Transverse colon (tissue), 4 donors: ENCODE measurements at regions not wholly inside any gene's neighbourhood (a gene's known extent, or its start where the extent isn't known, plus 50 kb on each side); places are given as distances from the start of the nearest gene placed in this dataset.
"Not testable (repeated sequence)": the region's sequence is repeated elsewhere in the genome, so short reads cannot be mapped to it uniquely, and the experiment has no call there.

Experiments used
- DNase-seq: peaks from one replicate; pipeline ENCODE4 v3.0.0-alpha.2; 2019
- H3K27ac ChIP-seq, 4 donors: fragments of 200-600 bp; sonication (generic); 2 replicates each; pipeline ENCODE4 v1.5.1; 2016 to 2018; ENCODE audit warnings: inconsistent platforms in 4 of 4
- H3K27me3 ChIP-seq: fragments of 200-600 bp; sonication (generic); 2 replicates; pipeline ENCODE4 v1.5.1; 2017; ENCODE audit warnings: inconsistent platforms
- H3K36me3 ChIP-seq, 4 donors: fragments of 200-600 bp; sonication (generic); 2 replicates each; pipeline ENCODE4 v1.5.1; 2017 to 2019; ENCODE audit warnings: inconsistent platforms in 4 of 4
- H3K4me1 ChIP-seq, 4 donors: fragments of 200-600 bp; sonication (generic); 2 replicates each; pipeline ENCODE4 v1.5.1; 2017 to 2020; ENCODE audit warnings: inconsistent platforms in 4 of 4
- H3K4me3 ChIP-seq, 4 donors: fragments of 200-600 bp; sonication (generic); 1 replicate in 1 of 4; 2 replicates in 3 of 4; pipeline versions ENCODE4 v1.5.1 to v1.6.1; 2017 to 2019; ENCODE audit warnings: inconsistent platforms in 4 of 4
- H3K9me3 ChIP-seq, 2 donors: fragments of 200-600 bp; sonication (generic); 2 replicates each; pipeline ENCODE4 v1.5.1; 2017 to 2019; ENCODE audit warnings: inconsistent platforms in 2 of 2
- CTCF ChIP-seq, 5 experiments: fragments of 200-600 bp in 3 of 5; fragments of 450-650 bp in 2 of 5; sonication (generic) in 3 of 5; IDR thresholded peaks; 1 replicate in 2 of 5; 2 replicates in 3 of 5; pipeline ENCODE4 v1.5.1; 2016 to 2017; ENCODE audit warnings: antibody characterized with exemption in 5 of 5, inconsistent platforms in 3 of 5, mild to moderate bottlenecking in 2 of 5, moderate library complexity in 1 of 5
- EP300 ChIP-seq: sonication (generic); formaldehyde crosslinking; IDR thresholded peaks from one replicate; pipeline ENCODE4 v1.6.1; 2017; ENCODE audit warnings: antibody characterized with exemption, low read depth
- POLR2A ChIP-seq: fragments of 450-650 bp; IDR thresholded peaks from one replicate; pipeline ENCODE4 v1.6.1; 2016; ENCODE audit warnings: antibody characterized with exemption, mild to moderate bottlenecking, moderate library complexity
- POLR2AphosphoS5 ChIP-seq, 3 donors: sonication (generic); formaldehyde crosslinking; IDR thresholded peaks; one replicate each; pipeline ENCODE4 v1.6.1; 2016; ENCODE audit warnings: antibody characterized with exemption in 3 of 3
- WGBS, 2 donors: methylation state at CpG; one replicate each; pipeline ENCODE4 v1.1.5; 2018; ENCODE audit warnings: low coverage in 1 of 2; 5-methylcytosine and 5-hydroxymethylcytosine counted together
- in situ Hi-C, 4 donors: fragments of 200-750 bp; cut with MboI; loops; one replicate each; pipeline versions ENCODE4 v1.15.0 to v1.15.1; 2017; ENCODE audit warnings: low sequenced_read_pairs in 3 of 4, low pct_ligation_motif_present in 1 of 4, low pct_unique_long_range_greater_than_20kb in 1 of 4
- intact Hi-C: fragments of 100-400 bp; cut with DNase I; formaldehyde crosslinking; loops from one replicate; pipeline ENCODE4 v1.15.1; 2023; ENCODE audit warnings: low total_unique reads

- Histone ChIP-seq H3K36me3 (no peaks in the 10 kb centered on the region), H3K27me3 (no peaks in the 10 kb centered on the region), H3K27ac (no peak overlapping the region), H3K4me1 (no peaks in the 10 kb centered on the region), H3K9me3 (no peaks in the 10 kb centered on the region), H3K4me3 (no peak overlapping the region)
- DNase-seq = no peak
- WGBS, 2 donors = 75 to 90% methylated on average over 1 of the region's 1 CpG
- TF ChIP-seq POLR2AphosphoS5 (IDR thresholded peaks at IDR 0.05) = no peak
- no peak for TF ChIP-seq EP300
- TF ChIP-seq POLR2A = no peak
- no peak for TF ChIP-seq CTCF (IDR thresholded peaks at IDR 0.05)
- intact Hi-C loops (no loop called here), in situ Hi-C loops (no loop called here)
These were observed 229.0 kb downstream of the OXSM start for GRCh38 chr3:26018889-26019288.

GRCh38 chr3:26024206-26024605, 234.3 kb downstream of the OXSM start:
- H3K27ac ChIP-seq, H3K4me1 ChIP-seq, H3K36me3 ChIP-seq, H3K4me3 ChIP-seq, in situ Hi-C loops, H3K9me3 ChIP-seq, DNase-seq, H3K27me3 ChIP-seq, intact Hi-C loops: not testable (repeated sequence)
- 79 to 81% methylated on average over 3 of the region's 3 CpGs for WGBS, 2 donors

- in situ Hi-C loops (no loop called here), intact Hi-C loops (no loop called here)
These were observed 239.4 kb downstream of the OXSM start for GRCh38 chr3:26029321-26029720.

DNA sequence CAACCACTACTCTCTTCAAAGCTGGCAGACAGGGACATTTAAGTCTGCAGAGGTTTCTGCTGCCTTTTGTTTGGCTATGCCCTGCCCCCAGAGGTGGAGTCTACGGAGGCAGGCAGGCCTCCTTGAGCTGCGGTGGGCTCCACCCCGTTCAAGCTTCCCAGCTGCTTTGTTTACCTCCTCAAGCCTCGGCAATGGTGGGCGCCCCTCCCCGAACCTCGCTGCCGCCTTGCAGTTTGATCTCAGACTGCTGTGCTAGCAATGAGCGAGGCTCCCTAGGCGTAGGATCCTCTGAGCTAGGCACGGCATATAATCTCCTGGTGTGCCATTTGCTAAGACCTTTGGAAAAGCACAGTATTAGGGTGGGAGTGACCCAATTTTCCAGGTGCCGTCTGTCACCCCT, 252.2 kb downstream of the OXSM start:
- H3K9me3 ChIP-seq, H3K27ac ChIP-seq, intact Hi-C loops, in situ Hi-C loops, H3K36me3 ChIP-seq, H3K4me1 ChIP-seq, H3K27me3 ChIP-seq, DNase-seq, H3K4me3 ChIP-seq: not testable (repeated sequence)
- 85 to 100% methylated on average over 1 to 12 of the region's 12 CpGs for WGBS, 2 donors

More at GRCh38 chr3:26029321-26029720, 239.4 kb downstream of the OXSM start:
- 81 to 82% methylated on average over 2 of the region's 2 CpGs for WGBS, 2 donors
- Histone ChIP-seq H3K4me1 (no peaks in the 10 kb centered on the region), H3K27me3 (no peaks in the 10 kb centered on the region), H3K9me3 (no peaks in the 10 kb centered on the region), H3K27ac (no peak overlapping the region), H3K4me3 (no peak overlapping the region), H3K36me3 (no peaks in the 10 kb centered on the region)
- no peak for DNase-seq
- TF ChIP-seq POLR2AphosphoS5 (IDR thresholded peaks at IDR 0.05) (no peak), POLR2A (no peak), CTCF (IDR thresholded peaks at IDR 0.05) (no peak), EP300 (no peak)

DNA sequence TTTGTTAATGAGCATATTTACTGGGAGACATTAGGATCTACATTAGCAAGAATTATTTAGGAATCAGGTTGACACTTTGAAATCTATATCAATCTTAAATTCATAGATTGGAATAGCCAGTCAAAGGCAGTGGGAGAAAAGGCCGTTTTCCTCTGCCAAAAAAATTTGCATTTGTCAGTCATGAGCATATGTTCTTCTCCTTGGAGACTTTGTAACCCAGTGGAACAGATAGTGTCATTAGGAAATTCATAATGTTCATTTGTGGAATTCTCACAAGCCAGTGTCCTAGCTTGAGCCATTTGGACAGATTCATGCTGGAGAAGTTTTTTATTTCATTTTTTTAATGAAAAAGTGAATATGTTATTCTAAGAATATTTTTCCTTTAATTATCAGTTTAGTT, 260.1 kb downstream of the OXSM start:
- DNase-seq = no peak
- 53 to 57% methylated on average over 1 of the region's 1 CpG for whole genome bisulfite sequencing, 2 donors
- Histone ChIP-seq H3K36me3 (no peaks in the 10 kb centered on the region), H3K9me3 (no peaks in the 10 kb centered on the region), H3K4me3 (no peak overlapping the region), H3K27ac (no peak overlapping the region), H3K27me3 (no peaks in the 10 kb centered on the region), H3K4me1 (no peaks in the 10 kb centered on the region)
- TF ChIP-seq EP300 = no peak
- no peak for TF ChIP-seq CTCF (IDR thresholded peaks at IDR 0.05)
- TF ChIP-seq POLR2AphosphoS5 (IDR thresholded peaks at IDR 0.05) = no peak
- intact Hi-C loops (no loop called here), in situ Hi-C loops (no loop called here)
